H1 (cell line): ENCODE measurements at regions not wholly inside any gene's neighbourhood (a gene's known extent, or its start where the extent isn't known, plus 50 kb on each side); places are given as distances from the start of the nearest gene placed in this dataset.

Experiments
- CTCF ChIA-PET: fragments of 300-600 bp; sonication (Branson Sonifier 250); formaldehyde crosslinking; loops from one replicate; lab custom pipeline; 2021; ENCODE audit not compliant: partially characterized antibody; lab: Charles Lee
- POLR2A ChIA-PET: fragments of 300-600 bp; sonication (Branson Sonifier 250); formaldehyde crosslinking; loops from one replicate; lab custom pipeline; 2021; ENCODE audit warnings: inconsistent platforms; ENCODE audit not compliant: partially characterized antibody; lab: Charles Lee
- DNase-seq, 2 experiments: peaks; one replicate each; pipeline versions ENCODE4 v3.0.0 to v3.0.0-alpha.2; 2010 to 2022; ENCODE audit warnings: low spot score in 2 of 2, low read depth in 1 of 2, mixed read lengths in 1 of 2
- FAIRE-seq: peaks from 2 replicates; lab custom pipeline; 2011; peaks lifted over from hg19 to GRCh38; lab: Jason Lieb, UNC
- H2AFZ ChIP-seq: 2 replicates; pipeline ENCODE4 v1.8.1; 2012; ENCODE audit warnings: low read length, inconsistent platforms
- H2AK5ac ChIP-seq: 2 replicates; pipeline ENCODE4 v1.6.1; 2013; ENCODE audit warnings: low read depth, low read length
- H2BK120ac ChIP-seq: replicated peaks from 2 replicates; pipeline ENCODE3; 2013; ENCODE audit warnings: low read depth, low read length, inconsistent platforms
- H2BK12ac ChIP-seq: 2 replicates; pipeline ENCODE4 v1.6.1; 2013; ENCODE audit warnings: low read depth, low read length
- H2BK15ac ChIP-seq: 2 replicates; pipeline ENCODE4 v1.6.1; 2013; ENCODE audit warnings: low read length
- H2BK20ac ChIP-seq: 2 replicates; pipeline ENCODE4 v1.6.1; 2013; ENCODE audit warnings: low read length
- H2BK5ac ChIP-seq: 2 replicates; pipeline ENCODE4 v1.6.1; 2013; ENCODE audit warnings: low read depth, low read length
- H3K14ac ChIP-seq: 2 replicates; pipeline ENCODE4 v1.6.1; 2013; ENCODE audit warnings: inconsistent platforms; ENCODE audit not compliant: insufficient read length
- H3K18ac ChIP-seq: 2 replicates; pipeline ENCODE4 v1.6.1; 2013; ENCODE audit warnings: low read length; ENCODE audit errors: extremely low read depth
- H3K23ac ChIP-seq: 2 replicates; pipeline ENCODE4 v1.6.1; 2013; ENCODE audit warnings: inconsistent platforms; ENCODE audit not compliant: insufficient read length
- H3K23me2 ChIP-seq: 2 replicates; pipeline ENCODE4 v1.6.1; 2013; ENCODE audit warnings: low read depth, low read length
- H3K27ac ChIP-seq: 2 replicates; pipeline ENCODE4 v1.6.1; 2011; ENCODE audit warnings: low read depth, low read length, inconsistent platforms
- H3K27me3 ChIP-seq, 4 experiments: replicated peaks in 1 of 4; 1 replicate in 1 of 4; 2 replicates in 3 of 4; pipeline versions ENCODE4 v1.6.1 to v1.8.1; 2011 to 2013; ENCODE audit warnings: low read length in 3 of 4, mild to moderate bottlenecking in 3 of 4, inconsistent platforms in 2 of 4, mixed read lengths in 2 of 4, moderate library complexity in 1 of 4; ENCODE audit not compliant: control insufficient read depth in 3 of 4, insufficient read depth in 3 of 4; ENCODE audit errors: extremely low read depth in 1 of 4
- H3K36me3 ChIP-seq, 4 experiments: 2 replicates each; pipeline versions ENCODE4 v1.6.1 to v1.8.1; 2011 to 2013; ENCODE audit warnings: mild to moderate bottlenecking in 4 of 4, low read length in 3 of 4, moderate library complexity in 2 of 4, control low read depth in 1 of 4, inconsistent platforms in 1 of 4; ENCODE audit not compliant: insufficient read depth in 4 of 4, control insufficient read depth in 2 of 4
- H3K4ac ChIP-seq: replicated peaks from 2 replicates; pipeline ENCODE3; 2013; ENCODE audit warnings: low read length, low read depth, mixed read lengths, inconsistent platforms; ENCODE audit not compliant: insufficient read length
- H3K4me1 ChIP-seq, 4 experiments: replicated peaks in 1 of 4; 1 replicate in 1 of 4; 2 replicates in 3 of 4; pipeline versions ENCODE4 v1.6.1 to v1.8.1; 2011 to 2013; ENCODE audit warnings: low read length in 3 of 4, inconsistent platforms in 2 of 4, mixed read lengths in 1 of 4; ENCODE audit not compliant: insufficient read depth in 4 of 4, control insufficient read depth in 3 of 4
- H3K4me2 ChIP-seq, 2 experiments: 2 replicates each; pipeline versions ENCODE4 v1.6.1 to v1.8.1; 2011 to 2013; ENCODE audit warnings: low read depth in 2 of 2, low read length in 2 of 2, control low read depth in 1 of 2, inconsistent platforms in 1 of 2, mild to moderate bottlenecking in 1 of 2; ENCODE audit not compliant: insufficient read depth in 1 of 2
- H3K4me3 ChIP-seq, 4 experiments: fragments of 200-600, 300-600 bp in 1 of 4; sonication (generic), shearing (Covaris generic), sonication (Bioruptor Twin) in 1 of 4; 2 replicates each; pipeline versions ENCODE4 v1.5.1 to v1.8.1; 2011 to 2016; ENCODE audit warnings: low read length in 4 of 4, low read depth in 3 of 4, control low read depth in 2 of 4, inconsistent platforms in 2 of 4, mild to moderate bottlenecking in 2 of 4, mixed read lengths in 1 of 4, moderate library complexity in 1 of 4; ENCODE audit not compliant: insufficient read depth in 2 of 4; ENCODE audit errors: extremely low read depth in 1 of 4
- H3K56ac ChIP-seq: replicated peaks from 2 replicates; pipeline ENCODE3; 2013; ENCODE audit warnings: low read depth, mild to moderate bottlenecking, mixed read lengths, low read length, inconsistent platforms; ENCODE audit not compliant: insufficient read length
- H3K79me1 ChIP-seq: 2 replicates; pipeline ENCODE4 v1.6.1; 2013; ENCODE audit warnings: low read depth, low read length, control low read depth
- H3K79me2 ChIP-seq, 2 experiments: 2 replicates each; pipeline versions ENCODE4 v1.6.1 to v1.8.1; 2012 to 2013; ENCODE audit warnings: low read length in 2 of 2, mild to moderate bottlenecking in 2 of 2, inconsistent platforms in 1 of 2; ENCODE audit not compliant: insufficient read depth in 2 of 2, control insufficient read depth in 1 of 2
- H3K9ac ChIP-seq, 4 experiments: replicated peaks in 1 of 4; 1 replicate in 1 of 4; 2 replicates in 3 of 4; pipeline versions ENCODE4 v1.6.1 to v1.8.1; 2011 to 2013; ENCODE audit warnings: low read depth in 3 of 4, low read length in 3 of 4, control low read depth in 2 of 4, mild to moderate bottlenecking in 2 of 4, moderate library complexity in 2 of 4, inconsistent platforms in 1 of 4; ENCODE audit errors: extremely low read depth in 1 of 4
- H3K9me3 ChIP-seq, 2 experiments: 2 replicates each; pipeline versions ENCODE4 v1.6.1 to v1.8.1; 2012 to 2013; ENCODE audit warnings: mild to moderate bottlenecking in 2 of 2, moderate library complexity in 2 of 2, control low read depth in 1 of 2, inconsistent platforms in 1 of 2, low read depth in 1 of 2, low read length in 1 of 2, mixed read lengths in 1 of 2; ENCODE audit not compliant: insufficient read depth in 2 of 2
- H4K20me1 ChIP-seq, 2 experiments: replicated peaks in 1 of 2; 2 replicates each; pipeline versions ENCODE3 to v1.8.1; 2011 to 2013; ENCODE audit warnings: inconsistent platforms in 2 of 2, low read length in 2 of 2, mild to moderate bottlenecking in 1 of 2; ENCODE audit not compliant: insufficient read depth in 2 of 2, control insufficient read depth in 1 of 2
- H4K5ac ChIP-seq: 2 replicates; pipeline ENCODE4 v1.6.1; 2013; ENCODE audit warnings: low read length, low read depth, mixed read lengths, inconsistent platforms; ENCODE audit not compliant: insufficient read length
- H4K8ac ChIP-seq: 2 replicates; pipeline ENCODE4 v1.8.0; 2013; ENCODE audit warnings: mild to moderate bottlenecking, moderate library complexity, low read length, inconsistent platforms; ENCODE audit not compliant: insufficient read depth; ENCODE audit errors: extremely low read depth
- H4K91ac ChIP-seq: replicated peaks from 2 replicates; pipeline ENCODE3; 2013; ENCODE audit warnings: low read length, mixed read lengths, inconsistent platforms; ENCODE audit not compliant: insufficient read length
- NRF1 ChIP-seq: IDR thresholded peaks from 2 replicates; pipeline ENCODE4 v1.6.1; 2011; ENCODE audit warnings: mild to moderate bottlenecking, low read depth, low read length, improper control_type of control experiment
- POLR2AphosphoS5 ChIP-seq: IDR thresholded peaks from 2 replicates; pipeline ENCODE4 v1.6.1; 2011; ENCODE audit warnings: low read depth, low read length
- TAF1 ChIP-seq: IDR thresholded peaks from 2 replicates; pipeline ENCODE4 v1.6.1; 2011; ENCODE audit warnings: mild to moderate bottlenecking, low read depth, low read length
- YY1 ChIP-seq: IDR thresholded peaks from 2 replicates; pipeline ENCODE4 v1.6.1; 2011; ENCODE audit warnings: low read depth, mild to moderate bottlenecking, low read length
- WGBS, 2 experiments: shearing (Covaris generic) in 1 of 2; methylation state at CpG; one replicate each; pipeline versions ENCODE4 v1.1.6 to v1.1.7; 2013 to 2015; ENCODE audit warnings: low lambda C conversion rate in 2 of 2, mixed read lengths in 2 of 2, inconsistent platforms in 1 of 2, low coverage in 1 of 2, missing lambda C conversion rate in 1 of 2; ENCODE audit not compliant: insufficient replicate concordance in 2 of 2, insufficient coverage in 1 of 2, insufficient read length in 1 of 2; ENCODE audit errors: extremely low coverage in 1 of 2, missing lambda C conversion rate in 1 of 2; 5-methylcytosine and 5-hydroxymethylcytosine counted together

GRCh38 chr13:32955881-32956594 lies 60.2 kb upstream of the KL start:
- Histone ChIP-seq H3K4me2 (no peak overlapping the region), H2BK120ac (no peak overlapping the region), H3K79me2 (no peaks in the 10 kb centered on the region), H3K56ac (no peak overlapping the region), H3K27me3 (peaks cover 0 to 9% (median 0%) of the 10 kb centered on the region in 4 experiments; a peak in 2 of 7 replicates), H3K79me1 (no peaks in the 10 kb centered on the region), H3K4me3 (no peak overlapping the region), H3K18ac (no peak overlapping the region), H2BK5ac (no peak overlapping the region), H4K91ac (no peak overlapping the region), H3K27ac (no peak overlapping the region), H3K23me2 (no peaks in the 10 kb centered on the region), H4K20me1 (no peaks in the 10 kb centered on the region), H3K23ac (no peak overlapping the region), H3K14ac (no peak overlapping the region), H3K9me3 (no peaks in the 10 kb centered on the region), H4K5ac (no peak overlapping the region), H2AK5ac (no peak overlapping the region), H2BK15ac (no peak overlapping the region), H3K36me3 (no peaks in the 10 kb centered on the region), H3K4me1 (no peaks in the 10 kb centered on the region), H3K9ac (no peak overlapping the region), H2AFZ (no peak overlapping the region), H2BK12ac (no peak overlapping the region), H4K8ac (no peak overlapping the region), H2BK20ac (no peak overlapping the region), H3K4ac (no peak overlapping the region)
- ChIA-PET POLR2A (no interaction called here), CTCF (interaction anchor here (0.7 to 1.0 kb wide), 2 partner anchors 101 to 165 kb away, joined by 3 read pairs; no protein-coding TSS in a partner anchor)
- TF ChIP-seq POLR2AphosphoS5 (no peak), YY1 (no peak), NRF1 (no peak), TAF1 (no peak)
- DNase-seq (no peak), FAIRE-seq (no peak)
- WGBS, 2 experiments, result 96% methylated on average over 5 of the region's 5 CpGs; no CpG with 5 or more reads in 1 of the 2 experiments
